Breast epithelium (tissue), 3 donors: ENCODE measurements at regions not wholly inside any gene's neighbourhood (a gene's known extent, or its start where the extent isn't known, plus 50 kb on each side); places are given as distances from the start of the nearest gene placed in this dataset.

Experiments used
- POLR2A ChIP-seq: fragments of 450-650 bp; IDR thresholded peaks from one replicate; pipeline ENCODE4 v1.6.1; 2016; ENCODE audit warnings: antibody characterized with exemption, mild to moderate bottlenecking, moderate library complexity
- POLR2AphosphoS5 ChIP-seq, 3 donors: sonication (generic); formaldehyde crosslinking; IDR thresholded peaks; one replicate each; pipeline ENCODE4 v1.6.1; 2017; ENCODE audit warnings: antibody characterized with exemption in 3 of 3
- TF ChIP-seq, protein P1 (sequence below), 3 donors: fragments of 450-650 bp; IDR thresholded peaks; one replicate each; pipeline ENCODE4 v1.5.1; 2016 to 2017; ENCODE audit warnings: antibody characterized with exemption in 3 of 3, mild to moderate bottlenecking in 3 of 3, moderate library complexity in 3 of 3

DNA sequence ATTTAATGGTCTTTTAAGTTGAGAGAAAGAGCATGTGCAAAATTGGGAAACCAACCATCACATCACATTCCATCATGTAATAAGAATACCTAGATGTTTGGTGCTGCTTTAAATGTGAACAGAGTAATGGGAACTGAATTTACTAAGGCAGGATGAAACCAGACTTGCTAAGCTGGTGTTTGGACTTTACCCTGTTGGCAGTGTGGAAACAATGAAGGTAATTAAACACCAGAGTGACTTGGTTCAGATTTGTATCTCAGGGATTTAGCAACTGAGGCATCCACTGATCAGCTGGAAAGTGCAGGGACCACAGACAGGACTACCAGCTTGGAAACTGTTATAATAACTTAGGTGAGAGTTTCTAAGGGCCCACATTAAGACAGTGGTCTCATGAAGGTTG, 263.4 kb downstream of the OLFM3 start:
- TF ChIP-seq POLR2AphosphoS5 (IDR thresholded peaks at IDR 0.05): no peak
- TF ChIP-seq, protein P1, sequence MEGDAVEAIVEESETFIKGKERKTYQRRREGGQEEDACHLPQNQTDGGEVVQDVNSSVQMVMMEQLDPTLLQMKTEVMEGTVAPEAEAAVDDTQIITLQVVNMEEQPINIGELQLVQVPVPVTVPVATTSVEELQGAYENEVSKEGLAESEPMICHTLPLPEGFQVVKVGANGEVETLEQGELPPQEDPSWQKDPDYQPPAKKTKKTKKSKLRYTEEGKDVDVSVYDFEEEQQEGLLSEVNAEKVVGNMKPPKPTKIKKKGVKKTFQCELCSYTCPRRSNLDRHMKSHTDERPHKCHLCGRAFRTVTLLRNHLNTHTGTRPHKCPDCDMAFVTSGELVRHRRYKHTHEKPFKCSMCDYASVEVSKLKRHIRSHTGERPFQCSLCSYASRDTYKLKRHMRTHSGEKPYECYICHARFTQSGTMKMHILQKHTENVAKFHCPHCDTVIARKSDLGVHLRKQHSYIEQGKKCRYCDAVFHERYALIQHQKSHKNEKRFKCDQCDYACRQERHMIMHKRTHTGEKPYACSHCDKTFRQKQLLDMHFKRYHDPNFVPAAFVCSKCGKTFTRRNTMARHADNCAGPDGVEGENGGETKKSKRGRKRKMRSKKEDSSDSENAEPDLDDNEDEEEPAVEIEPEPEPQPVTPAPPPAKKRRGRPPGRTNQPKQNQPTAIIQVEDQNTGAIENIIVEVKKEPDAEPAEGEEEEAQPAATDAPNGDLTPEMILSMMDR (IDR thresholded peaks at IDR 0.05): no peak
- no peak for TF ChIP-seq POLR2A
